ENCODE measurements at regions not wholly inside any gene's neighbourhood (a gene's known extent, or its start where the extent isn't known, plus 50 kb on each side); places are given as distances from the start of the nearest gene placed in this dataset.
A peak's percentile ranks its signal among the peaks of the same experiment; 100 is the strongest.
"Not testable (repeated sequence)": the region's sequence is repeated elsewhere in the genome, so short reads cannot be mapped to it uniquely, and the experiment has no call there.

DNA sequence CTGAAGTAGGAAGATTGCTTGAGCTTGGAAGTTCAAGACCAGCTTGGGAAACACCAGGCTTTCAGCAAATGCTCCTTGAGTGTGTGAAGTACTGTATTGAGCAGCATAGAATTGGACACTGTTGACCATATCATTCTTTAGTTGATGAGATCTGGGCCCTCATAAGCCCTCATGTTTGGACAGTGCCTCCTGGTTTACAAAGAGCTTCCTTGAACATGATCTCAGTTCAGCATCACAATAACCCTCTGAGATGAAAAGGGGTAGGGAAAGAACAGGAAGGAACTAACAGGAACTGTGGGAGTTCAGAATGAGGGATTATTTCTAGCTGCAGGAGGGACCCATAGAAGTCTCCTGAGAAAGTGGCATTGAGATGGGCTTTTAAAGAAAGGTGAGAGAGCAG lies 153.2 kb downstream of the C12orf75 start:
- no peak for DNase-seq

DNA sequence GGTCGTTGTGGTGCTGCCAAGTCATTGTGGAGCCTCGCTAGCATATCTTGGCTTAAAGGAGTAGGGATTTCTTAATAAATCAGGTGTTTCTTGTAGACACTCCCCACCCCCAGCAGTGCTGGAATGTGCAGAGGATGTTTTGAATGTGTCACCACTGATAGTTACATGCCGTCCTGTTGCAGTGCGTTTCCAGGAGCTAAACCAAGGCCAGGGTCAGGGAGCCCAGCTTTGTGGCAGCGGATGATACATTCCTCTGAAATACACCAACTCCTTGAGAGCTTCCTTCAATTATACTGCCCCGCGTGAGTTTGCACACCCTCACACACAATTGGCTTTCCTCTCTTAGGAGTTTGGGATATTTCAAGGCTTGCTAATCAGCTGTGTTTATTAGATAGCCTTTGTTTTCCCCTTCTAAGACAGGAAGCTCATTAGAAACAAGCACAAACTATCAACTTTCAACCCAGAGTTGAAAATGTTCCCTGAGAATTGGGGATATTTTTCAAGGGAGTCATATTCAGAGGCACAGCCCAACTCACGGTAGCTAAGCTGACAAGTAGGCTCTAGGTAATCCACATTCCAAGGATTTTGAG lies 154.9 kb downstream of the C12orf75 start:
- no peak for DNase-seq

DNA sequence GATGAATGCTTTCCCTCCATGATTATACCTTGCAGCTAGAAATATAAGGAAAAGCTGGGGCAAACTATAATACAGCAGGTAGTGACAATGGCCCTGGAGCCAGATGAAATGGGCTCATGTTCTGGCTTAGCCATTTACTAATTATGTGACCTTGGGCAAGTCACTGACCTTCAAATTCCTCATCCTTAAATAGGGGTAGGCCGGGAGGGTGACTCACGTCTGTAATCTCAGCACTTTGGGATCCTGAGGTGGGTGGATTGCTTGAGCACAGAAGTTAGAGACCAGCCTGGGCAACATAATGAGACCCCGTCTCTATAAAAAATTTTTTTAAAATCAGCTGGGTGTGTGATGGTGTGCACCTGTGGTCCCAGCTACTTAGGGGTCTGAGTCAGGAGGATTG lies 155.4 kb downstream of the C12orf75 start:
- no peak for DNase-seq

DNA sequence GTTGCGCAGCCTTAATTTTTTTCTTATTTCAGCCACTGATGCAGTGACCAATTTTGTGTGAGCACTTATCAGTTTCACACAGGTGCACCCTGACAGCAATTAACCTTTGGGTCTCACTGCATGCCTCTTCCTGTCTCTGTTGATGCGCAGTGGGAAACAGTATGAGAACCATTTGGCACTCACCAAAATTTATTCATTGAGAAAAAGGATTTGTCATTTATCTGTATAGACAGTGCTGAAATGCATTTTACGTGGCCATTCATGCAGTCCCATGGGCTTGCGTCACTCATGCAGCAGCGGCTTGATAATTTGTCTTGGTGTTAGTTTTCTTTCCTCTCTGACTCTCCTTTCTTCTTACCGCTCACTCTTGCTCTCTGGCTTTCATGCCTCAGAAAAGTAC lies 157.5 kb downstream of the C12orf75 start:
- no peak for DNase-seq

DNA sequence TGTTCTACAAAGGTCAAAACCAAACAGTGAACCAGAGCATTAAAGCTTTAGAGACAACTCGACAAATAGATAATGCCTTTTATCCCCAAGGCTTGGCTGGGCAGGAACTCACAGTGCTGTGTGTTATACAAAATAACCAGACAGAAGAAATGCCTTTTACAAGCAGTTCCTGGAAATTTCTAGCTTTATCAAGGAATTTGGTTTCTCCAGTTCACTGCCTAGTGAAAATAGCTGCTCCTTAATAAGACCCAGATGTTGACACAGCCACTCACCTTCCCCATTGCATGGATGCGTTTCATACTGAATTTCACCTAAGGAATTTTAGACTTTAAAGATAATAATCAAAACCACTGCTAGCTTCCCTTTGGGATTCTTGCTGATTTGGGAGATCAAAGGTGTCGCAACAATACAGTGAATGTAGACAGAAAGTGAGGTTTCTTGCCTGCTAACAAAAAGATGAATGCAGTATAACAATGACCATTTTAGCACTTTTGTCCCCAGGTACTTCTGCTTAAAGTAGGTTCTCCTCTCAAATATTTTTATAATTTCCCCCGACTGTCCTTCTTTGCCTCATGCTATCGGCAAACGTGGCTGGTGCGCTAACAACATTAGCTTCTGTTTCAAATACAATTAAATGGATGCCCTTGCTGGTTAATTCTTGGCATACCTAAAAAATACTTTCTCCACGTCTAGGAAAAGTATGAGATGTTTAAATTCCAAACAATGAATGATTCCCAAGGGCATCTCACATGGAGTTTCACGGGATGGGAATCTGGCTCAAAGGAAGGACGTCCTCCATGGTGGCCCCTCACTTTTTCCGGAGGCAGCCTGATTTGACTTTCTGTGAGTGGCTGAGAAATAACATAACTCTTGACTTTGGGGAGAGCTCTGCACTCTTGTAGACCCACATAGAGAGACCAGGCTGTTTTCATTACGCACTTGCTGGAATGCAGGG lies 162.4 kb downstream of the C12orf75 start:
- DNase-seq, result peak; percentile 43

DNA sequence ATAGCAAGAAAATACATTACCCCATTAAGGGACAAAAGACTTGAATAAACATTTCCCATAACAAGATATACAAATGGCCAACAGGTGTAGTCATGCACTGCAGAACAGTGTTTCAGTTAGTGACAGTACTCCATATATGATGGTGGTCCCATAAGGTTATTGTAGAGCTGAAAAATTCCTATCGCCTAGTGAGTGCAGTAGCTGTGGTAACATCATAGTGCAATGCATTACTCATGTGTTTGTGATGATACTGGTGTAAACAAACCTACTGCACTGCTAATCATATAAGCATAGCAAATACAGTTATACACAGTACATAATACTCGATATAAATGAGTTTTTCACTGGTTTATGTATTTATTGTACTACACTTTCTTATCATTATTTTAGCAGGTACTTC lies 168.7 kb downstream of the C12orf75 start:
- DNase-seq, result no peak

DNA sequence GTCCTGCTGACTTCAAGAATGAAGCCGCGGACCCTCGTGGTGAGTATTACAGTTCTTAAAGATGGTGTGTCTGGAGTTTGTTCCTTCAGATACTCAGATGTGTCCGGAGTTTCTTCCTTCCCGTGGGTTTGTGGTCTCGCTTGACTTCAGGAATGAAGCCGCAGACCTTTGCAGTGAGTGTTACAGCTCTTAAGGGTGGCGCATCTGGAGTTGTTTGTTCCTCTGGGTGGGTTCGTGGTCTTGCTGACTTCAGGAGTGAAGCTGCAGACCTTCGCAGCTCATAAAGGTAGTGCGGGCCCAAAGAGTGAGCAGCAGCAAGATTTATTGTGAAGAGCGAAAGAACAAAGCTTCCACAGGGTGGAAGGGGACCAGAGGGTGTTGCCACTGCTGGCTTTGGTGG lies 170.2 kb downstream of the C12orf75 start:
- not testable (repeated sequence) for DNase-seq

DNA sequence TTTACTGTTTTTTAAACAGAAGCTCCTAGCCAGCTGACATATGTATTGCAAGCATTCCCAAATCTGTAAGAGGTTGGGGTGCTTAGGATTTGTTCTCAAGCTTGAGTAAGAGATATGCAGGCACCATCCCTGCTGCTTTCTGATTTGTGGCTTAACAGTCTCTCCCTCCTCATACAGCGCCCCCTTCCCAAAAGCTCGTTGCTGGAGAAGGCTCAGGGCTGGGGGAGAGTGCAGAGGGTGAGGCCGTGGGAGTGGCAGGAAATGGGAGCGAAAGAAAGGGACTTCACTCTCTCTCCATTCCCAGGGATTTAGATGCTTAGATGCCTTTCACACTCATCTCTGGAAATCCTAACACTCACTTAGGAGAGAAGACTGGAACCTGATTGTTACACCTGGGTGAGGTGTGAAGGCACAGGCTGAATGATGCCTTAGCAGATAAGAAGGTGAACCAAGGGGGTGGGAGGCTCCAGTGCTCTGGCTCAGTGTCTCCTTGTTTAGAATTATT lies 172.0 kb downstream of the C12orf75 start:
- DNase-seq, result no peak

DNA sequence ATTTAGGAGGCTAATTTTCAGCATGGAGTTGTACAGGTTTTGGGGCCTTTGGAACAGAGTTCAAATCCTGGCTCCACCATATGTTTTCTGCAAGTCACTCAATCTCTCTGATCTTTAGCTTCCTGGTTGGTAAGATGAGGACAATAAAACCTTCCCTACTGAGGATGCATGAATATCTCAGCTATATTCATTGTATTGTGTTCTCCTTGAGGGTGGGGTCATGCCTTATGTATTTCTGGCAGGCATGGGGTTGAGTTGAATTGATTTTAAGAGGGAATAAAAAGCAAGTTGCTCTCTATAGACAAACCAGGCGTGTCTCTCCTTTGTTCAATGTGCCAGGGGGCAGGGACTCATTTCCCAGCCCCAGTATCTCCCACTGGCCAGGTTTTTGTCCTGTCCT lies 173.1 kb downstream of the C12orf75 start:
- no peak for DNase-seq

DNA sequence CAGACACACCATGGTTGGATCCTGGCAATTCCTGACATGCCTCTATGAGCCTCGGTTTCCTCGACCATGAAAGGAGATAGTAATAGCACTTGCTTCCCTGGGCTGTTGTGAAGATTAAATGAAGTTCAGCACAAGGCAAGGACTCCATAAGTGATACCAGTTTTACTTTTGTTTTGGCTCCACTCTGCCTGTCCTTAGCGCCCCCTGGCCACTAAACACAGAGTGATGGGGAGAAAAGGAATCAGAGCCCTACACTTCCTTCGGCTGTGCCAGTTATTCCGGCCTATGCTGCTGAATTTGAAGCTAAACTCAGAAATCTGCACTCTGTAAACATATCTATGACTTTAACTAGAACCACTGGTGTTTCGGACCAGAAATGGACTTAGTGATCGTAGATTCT lies 173.8 kb downstream of the C12orf75 start:
- DNase-seq, result no peak

DNA sequence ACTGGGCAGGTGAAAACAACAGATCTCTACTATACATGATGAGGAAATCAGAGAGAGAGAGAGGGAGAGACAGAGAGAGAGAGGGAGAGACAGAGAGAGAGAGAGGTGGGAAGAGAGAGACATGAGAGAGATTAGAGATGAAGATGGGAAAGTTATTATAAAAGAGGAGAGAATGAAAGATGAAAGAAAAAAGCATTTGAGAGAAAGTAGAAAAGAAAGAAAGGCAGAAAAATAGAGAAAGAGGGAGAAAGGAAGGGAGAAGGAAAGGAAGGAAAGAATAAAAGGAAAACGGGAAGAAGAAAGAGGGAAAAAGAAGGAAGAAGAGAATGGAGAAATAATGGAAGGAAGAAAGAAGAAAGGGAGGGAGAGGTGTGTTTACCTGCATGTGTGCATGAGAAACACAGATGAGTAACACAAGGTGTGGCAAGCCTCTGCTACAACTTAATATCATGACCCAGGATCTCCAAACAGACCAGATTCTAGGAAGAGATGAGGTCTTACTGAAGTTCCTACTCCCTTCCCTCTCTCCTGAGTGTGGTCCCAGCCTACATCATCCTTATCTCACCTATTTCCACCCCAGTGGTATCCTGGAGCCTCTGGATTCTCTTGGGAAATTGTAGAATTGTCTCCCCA lies 176.3 kb downstream of the C12orf75 start:
- DNase-seq, result no peak

DNA sequence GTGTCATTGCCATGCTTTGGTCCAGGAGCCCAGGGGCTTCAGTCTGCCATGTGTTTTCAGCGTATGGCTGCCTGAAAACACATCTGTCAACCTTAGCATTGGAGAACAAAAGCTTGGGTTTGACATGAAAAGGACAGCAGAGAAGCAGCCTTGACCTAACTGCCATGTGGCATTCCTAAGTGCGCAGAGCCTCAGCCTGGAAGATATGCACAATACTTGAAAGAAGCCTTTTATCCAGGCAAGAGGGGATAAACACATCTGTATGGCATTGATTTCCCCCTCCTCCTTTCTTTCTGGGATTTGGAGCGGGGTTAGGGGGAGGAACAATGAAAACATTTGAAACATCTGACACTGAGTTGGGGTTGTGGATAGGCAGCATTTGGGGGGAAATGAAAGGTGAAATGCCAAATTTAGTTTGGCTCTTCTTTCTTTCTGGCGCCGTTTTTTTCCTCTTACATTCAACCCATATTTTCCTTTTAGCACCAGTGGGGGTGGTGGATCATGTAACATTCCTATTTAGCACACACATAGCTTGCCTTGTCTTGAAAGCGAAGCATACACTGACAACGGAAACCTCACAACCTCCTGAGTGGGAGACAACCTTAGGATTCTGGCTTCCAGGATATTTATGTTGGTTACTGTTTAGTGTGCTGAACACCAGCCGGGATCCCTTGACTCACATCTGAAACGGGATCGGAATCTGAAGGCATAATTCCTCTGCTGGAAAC lies 177.0 kb downstream of the C12orf75 start:
- DNase-seq, result no peak

DNA sequence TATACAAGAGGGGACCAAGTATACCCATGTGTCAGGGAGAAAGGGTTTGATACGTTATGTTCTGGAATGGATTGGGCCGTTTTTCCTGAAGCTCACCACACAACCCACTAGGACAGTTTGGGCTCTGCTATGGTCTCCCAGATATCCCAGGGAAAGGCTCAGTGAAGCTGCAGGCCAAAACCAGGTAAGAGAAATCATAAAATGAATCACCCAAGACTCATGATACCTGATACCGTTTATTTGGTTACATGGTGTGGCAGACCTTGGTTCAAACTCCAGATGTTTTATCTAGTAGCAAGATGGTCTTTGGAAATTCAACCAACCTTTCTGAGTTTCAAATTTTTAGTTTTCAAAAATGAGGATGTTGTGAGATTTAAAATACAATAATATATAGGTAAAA lies 177.6 kb downstream of the C12orf75 start:
- no peak for DNase-seq

DNA sequence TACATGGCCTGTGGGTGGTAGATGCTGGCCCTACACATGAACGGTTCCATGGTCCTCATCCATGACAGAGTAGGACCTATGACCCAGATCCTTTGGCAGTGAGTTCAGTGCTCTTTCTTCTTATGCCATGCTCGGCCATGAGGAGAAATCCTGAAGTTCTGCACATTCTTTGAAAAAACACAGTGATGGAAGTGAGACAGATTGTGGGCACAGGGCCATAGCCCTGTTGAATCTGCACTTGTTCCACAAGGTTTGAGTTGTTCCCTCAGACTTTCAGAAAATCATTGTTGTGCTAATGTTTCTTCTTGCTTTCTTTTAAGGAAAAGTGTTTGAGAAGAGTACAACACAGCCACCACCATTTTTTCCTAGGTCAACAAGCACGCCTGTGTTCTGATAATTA lies 180.0 kb downstream of the C12orf75 start:
- no peak for DNase-seq

DNA sequence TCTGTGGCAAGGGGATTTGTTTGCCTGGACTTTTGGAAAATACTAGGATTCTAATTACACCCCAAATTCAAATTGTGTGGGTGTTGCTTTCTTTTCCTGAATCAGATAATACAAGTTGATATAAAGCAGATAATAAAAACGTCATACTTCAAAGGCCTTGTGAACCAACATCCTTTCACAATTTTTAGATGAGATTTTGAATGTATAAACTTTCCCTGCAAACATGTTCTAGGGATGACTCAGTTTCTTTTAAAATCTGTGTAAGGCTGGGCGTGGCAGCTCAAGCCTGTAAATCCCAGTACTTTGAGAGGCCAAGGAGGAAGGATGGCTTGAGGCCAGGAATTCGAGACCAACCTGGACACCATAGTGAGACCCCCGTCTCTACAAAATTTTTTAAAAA lies 182.4 kb downstream of the C12orf75 start:
- DNase-seq, result not testable (repeated sequence)

DNA sequence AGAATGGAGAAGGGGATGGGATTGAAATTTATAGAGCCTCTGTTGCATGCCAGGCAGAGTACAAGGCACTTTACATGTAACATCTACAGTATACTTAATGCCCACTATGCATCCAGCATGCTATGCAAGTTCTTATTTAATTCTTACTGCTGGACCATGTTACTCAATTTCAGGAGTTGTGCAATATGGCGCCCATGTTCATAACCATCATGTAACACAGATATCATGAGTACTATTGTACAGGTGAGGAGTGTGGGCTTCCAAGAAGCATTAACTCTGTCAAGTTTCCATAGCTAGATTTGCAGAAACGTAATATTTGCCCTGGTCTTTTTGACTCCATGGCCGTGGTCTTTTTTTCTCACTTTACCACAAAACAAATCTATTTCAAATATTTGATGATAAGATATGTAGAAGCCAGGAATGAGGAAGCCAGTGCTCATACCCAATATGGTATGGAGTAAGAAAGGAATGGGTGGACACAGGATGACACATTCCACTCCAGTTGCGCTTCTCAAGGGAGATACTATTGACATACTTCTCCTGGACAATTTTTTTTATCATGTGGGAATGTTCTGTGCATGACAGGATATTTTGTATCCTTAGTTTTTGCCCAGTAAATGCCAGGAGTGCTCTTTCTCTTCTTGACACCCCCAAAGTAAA lies 191.8 kb downstream of the C12orf75 start:
- no peak for DNase-seq

DNA sequence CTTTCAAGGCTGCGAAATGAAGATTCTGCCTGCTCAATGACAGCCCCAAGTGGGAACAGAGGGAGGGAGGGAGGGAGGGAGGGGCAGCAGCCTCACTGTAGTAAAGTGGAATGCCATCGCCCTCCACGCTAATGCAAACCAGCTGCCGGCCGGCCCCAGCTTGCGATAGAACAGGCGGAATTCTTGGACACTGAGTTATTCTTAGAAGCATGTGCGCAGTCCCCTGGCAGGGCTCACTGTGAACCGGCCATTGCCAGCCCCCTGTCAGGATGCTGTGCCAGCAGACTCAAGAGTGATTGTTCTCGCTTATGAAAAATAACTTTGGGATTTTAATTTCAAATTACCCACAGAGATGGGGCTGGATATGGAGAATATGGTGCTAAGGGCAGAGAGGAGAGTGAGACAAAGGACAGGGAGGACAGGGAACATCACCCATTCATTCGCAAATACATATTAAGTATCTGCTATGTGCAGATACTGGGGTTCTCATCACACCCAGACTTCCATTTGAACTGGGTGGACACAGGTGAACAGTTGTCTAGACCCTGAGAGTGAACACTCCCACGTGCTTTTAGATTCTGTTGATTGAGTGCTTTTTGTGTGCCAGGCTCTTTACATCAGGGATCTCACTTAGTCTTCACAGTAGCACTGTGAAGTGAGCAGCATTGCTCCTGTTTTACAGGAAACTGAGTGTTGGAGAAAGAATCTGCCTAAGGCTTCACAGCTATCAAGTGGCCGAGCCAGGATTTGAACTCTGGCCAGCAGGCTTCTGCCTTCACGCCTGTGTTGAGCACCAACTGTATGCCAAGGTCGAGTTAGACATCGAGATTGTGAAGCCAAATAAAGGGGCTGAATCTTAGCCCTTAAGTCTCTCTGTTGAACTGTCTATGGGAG lies 192.9 kb downstream of the C12orf75 start:
- DNase-seq, result peak; percentile 94

DNA sequence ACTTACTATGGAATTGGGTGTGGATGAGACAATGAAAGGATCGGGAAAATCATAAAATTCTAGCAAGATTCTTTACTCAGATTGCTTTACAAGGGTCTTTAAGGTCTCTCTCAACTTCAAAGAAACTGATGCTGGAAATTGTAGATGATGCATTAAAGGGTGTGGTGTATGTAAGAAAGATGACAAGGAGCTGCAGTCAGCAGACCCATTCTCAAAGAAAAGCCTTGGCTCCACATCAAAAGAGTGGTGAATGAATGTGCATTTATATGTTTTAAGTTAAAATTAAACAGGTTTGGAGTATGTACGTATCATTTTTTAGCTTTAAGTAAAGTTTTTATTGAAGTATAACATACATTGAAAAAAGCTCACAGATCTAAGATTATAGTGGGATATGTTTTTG lies 194.5 kb downstream of the C12orf75 start:
- no peak for DNase-seq

DNA sequence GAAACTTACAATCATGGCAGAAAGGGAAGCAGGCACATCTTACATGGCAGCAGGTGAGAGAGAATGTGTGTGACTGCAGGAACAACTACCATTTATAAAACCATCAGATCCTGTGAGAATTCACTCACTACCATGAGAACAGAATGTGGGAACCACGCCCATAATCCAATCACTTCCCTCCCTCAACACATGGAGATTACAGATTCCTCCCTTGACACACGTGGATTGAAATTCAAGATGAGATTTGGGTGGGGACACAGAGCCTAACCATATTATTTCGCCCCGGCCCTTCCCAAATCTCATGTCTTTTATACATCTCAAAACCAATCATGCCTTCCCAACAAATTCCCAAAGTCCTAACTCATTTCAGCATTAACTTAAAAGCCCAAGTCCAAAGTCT lies 203.6 kb downstream of the C12orf75 start:
- no peak for DNase-seq

DNA sequence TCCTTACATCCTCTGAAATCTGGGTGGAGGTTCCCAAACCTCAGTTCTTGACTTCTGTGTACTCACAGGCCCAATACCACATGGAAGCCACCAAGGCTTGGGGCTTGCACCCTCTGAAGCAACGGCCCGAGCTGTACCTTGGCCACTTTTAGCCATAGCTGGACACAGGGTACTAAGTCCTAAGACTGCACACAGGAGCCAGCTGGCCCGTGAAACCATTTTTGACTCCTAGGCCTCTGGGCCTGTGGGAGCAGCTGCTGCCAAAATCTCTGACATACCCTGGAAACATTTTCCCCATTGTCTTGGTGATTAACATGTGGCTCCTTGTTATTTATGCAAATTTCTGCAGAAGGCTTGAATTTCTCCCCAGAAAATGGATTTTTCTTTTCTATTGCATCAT lies 204.5 kb downstream of the C12orf75 start:
- DNase-seq, result not testable (repeated sequence)

DNA sequence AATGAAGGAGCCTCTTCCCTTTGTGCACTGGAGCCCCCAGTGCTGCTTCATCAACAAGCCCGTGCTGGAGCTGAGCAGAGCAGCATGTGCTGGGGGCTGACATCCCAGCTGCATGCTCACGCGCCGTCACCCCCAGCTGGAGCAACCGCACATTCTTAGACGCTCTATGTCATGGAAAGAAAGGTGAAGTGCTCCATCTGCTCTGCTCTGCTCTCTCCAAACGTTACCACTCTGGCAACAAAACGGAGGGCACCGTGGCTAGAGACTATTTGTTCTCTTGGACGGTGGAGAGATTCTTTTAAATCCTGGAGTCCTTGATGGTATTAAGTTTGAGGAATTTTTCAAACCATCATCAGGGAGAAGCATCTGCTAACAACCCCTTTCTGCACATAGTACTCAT lies 208.4 kb downstream of the C12orf75 start:
- DNase-seq, result no peak

DNA sequence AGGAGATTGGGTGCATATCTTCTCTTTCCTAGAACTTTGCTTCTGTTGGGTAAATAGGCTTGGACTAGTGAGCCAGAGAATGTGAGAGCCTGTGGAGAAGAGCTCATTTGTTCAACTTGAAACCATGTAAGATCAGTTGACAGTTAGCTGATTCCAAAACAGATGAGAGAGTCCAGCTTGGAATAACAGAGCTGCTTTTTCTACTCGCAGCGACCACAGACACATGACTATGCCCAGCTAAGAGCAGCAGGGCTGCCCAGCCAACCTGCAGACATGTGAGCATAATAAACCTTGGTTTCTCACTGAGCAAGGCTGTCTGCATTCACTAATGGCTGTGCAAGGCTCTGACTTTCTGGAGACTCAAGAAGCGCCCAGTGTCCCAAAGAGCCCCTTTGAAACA lies 209.2 kb downstream of the C12orf75 start:
- DNase-seq, result no peak

Measured in amniotic stem cell (primary cell).